ENCODE measurements at regions not wholly inside any gene's neighbourhood (a gene's known extent, or its start where the extent isn't known, plus 50 kb on each side); places are given as distances from the start of the nearest gene placed in this dataset.

GRCh38 chr2:7189106-7189505 lies 271.9 kb downstream of the RNF144A start:
- Histone ChIP-seq H3K9me3 (ENCODE audit: control insufficient read depth, low read length) (no peaks in the 10 kb centered on the region), H3K4me3 (ENCODE audit: low read length) (no peak overlapping the region), H3K9ac (ENCODE audit: extremely low read depth, low read length, poor library complexity, severe bottlenecking) (no peak overlapping the region), H3K36me3 (ENCODE audit: control insufficient read depth, insufficient read depth, low read length) (no peaks in the 10 kb centered on the region), H3K4me1 (ENCODE audit: control insufficient read depth, insufficient read depth, low read length) (peaks cover 12% of the 10 kb centered on the region), H3K27ac (ENCODE audit: low read depth, low read length) (no peak overlapping the region), H3K27me3 (ENCODE audit: control insufficient read depth, insufficient read depth, low read length, poor library complexity, severe bottlenecking) (no peaks in the 10 kb centered on the region)
- Mint-ChIP-seq H3K4me1 (peaks cover 37% of the 10 kb centered on the region), H3K27me3 (ENCODE audit: insufficient read depth) (peaks cover 13% of the 10 kb centered on the region), H3K27ac (no peak overlapping the region), H3K36me3 (ENCODE audit: low read depth) (no peaks in the 10 kb centered on the region), H3K9me3 (no peaks in the 10 kb centered on the region), H3K4me3 (no peak overlapping the region)
- WGBS, 2 experiments (ENCODE audit: insufficient coverage in 1 of 2, insufficient read length in 1 of 2), result 61 to 66% methylated on average over 7 to 8 of the region's 8 CpGs
- DNase-seq, result no peak
- TF ChIP-seq CTCF (conservative IDR thresholded peaks at IDR 0.05), result no peak

GRCh38 chr2:7190587-7191324 lies 273.5 kb downstream of the RNF144A start:
- H3K27ac ChIP-seq (ENCODE audit: low read depth, low read length), result peak overlapping the region; percentile 75
- H3K9ac ChIP-seq (ENCODE audit: extremely low read depth, low read length, poor library complexity, severe bottlenecking), result no peak overlapping the region
- H3K9me3 Mint-ChIP-seq, result no peaks in the 10 kb centered on the region
- 16 to 18% methylated on average over 4 to 5 of the region's 5 CpGs for WGBS, 2 experiments (ENCODE audit: insufficient coverage in 1 of 2, insufficient read length in 1 of 2)
- peak; percentile 86 for DNase-seq
- H3K36me3 Mint-ChIP-seq (ENCODE audit: low read depth), result no peaks in the 10 kb centered on the region
- peaks cover 31% of the 10 kb centered on the region for H3K4me1 Mint-ChIP-seq
- H3K9me3 ChIP-seq (ENCODE audit: control insufficient read depth, low read length), result no peaks in the 10 kb centered on the region
- peak overlapping the region; percentile 89 for H3K27ac Mint-ChIP-seq
- no peaks in the 10 kb centered on the region for H3K36me3 ChIP-seq (ENCODE audit: control insufficient read depth, insufficient read depth, low read length)
- TF ChIP-seq CTCF (conservative IDR thresholded peaks at IDR 0.05), result no peak
- H3K4me1 ChIP-seq (ENCODE audit: control insufficient read depth, insufficient read depth, low read length), result peaks cover 12% of the 10 kb centered on the region
- no peak overlapping the region for H3K4me3 Mint-ChIP-seq
- H3K27me3 Mint-ChIP-seq (ENCODE audit: insufficient read depth), result peaks cover 11% of the 10 kb centered on the region
- no peaks in the 10 kb centered on the region for H3K27me3 ChIP-seq (ENCODE audit: control insufficient read depth, insufficient read depth, low read length, poor library complexity, severe bottlenecking)
- H3K4me3 ChIP-seq (ENCODE audit: low read length), result no peak overlapping the region

GRCh38 chr2:7191932-7192331 lies 274.7 kb downstream of the RNF144A start:
- no peaks in the 10 kb centered on the region for H3K27me3 ChIP-seq (ENCODE audit: control insufficient read depth, insufficient read depth, low read length, poor library complexity, severe bottlenecking)
- 75 to 87% methylated on average over 2 to 4 of the region's 4 CpGs for WGBS, 2 experiments (ENCODE audit: insufficient coverage in 1 of 2, insufficient read length in 1 of 2)
- DNase-seq, result no peak
- Mint-ChIP-seq H3K27ac (peak overlapping the region; percentile 89), H3K9me3 (no peaks in the 10 kb centered on the region), H3K27me3 (ENCODE audit: insufficient read depth) (peaks cover 11% of the 10 kb centered on the region), H3K4me3 (no peak overlapping the region), H3K4me1 (peaks cover 30% of the 10 kb centered on the region), H3K36me3 (ENCODE audit: low read depth) (no peaks in the 10 kb centered on the region)
- H3K9ac ChIP-seq (ENCODE audit: extremely low read depth, low read length, poor library complexity, severe bottlenecking), result peak overlapping the region; percentile 3
- TF ChIP-seq CTCF (conservative IDR thresholded peaks at IDR 0.05), result no peak
- no peaks in the 10 kb centered on the region for H3K36me3 ChIP-seq (ENCODE audit: control insufficient read depth, insufficient read depth, low read length)
- peak overlapping the region; percentile 40 for H3K27ac ChIP-seq (ENCODE audit: low read depth, low read length)
- no peaks in the 10 kb centered on the region for H3K9me3 ChIP-seq (ENCODE audit: control insufficient read depth, low read length)
- H3K4me3 ChIP-seq (ENCODE audit: low read length), result no peak overlapping the region
- H3K4me1 ChIP-seq (ENCODE audit: control insufficient read depth, insufficient read depth, low read length), result peaks cover 12% of the 10 kb centered on the region

All from endodermal cell (in vitro differentiated cells).